ENCODE measurements at regions not wholly inside any gene's neighbourhood (a gene's known extent, or its start where the extent isn't known, plus 50 kb on each side); places are given as distances from the start of the nearest gene placed in this dataset.
"Not testable (repeated sequence)": the region's sequence is repeated elsewhere in the genome, so short reads cannot be mapped to it uniquely, and the experiment has no call there.

DNA sequence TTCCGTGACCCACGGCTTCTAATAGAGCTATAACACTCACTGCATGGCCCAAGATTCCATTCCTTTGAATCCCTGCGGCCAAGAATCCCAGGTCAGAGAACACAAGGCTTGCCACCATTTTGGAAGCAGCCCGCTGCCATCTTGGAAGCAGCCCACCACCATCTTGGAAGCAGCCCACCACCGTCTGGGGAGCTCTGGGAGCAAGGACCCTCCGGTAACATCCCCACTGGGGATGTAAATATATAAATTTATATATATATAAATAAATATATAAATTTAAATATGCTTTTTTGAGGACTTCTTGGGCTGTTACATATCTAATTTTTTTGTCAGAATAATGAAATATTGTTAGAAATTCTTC, 122.4 kb downstream of the FAM170A start:
- Histone ChIP-seq H3K79me2 (ENCODE audit: control insufficient read depth, insufficient read depth, low read length) (no peaks in the 10 kb centered on the region), H3K36me3 (replicated peaks in 1 of 2; ENCODE audit: control extremely low read depth in 1 of 2, control insufficient read depth in 1 of 2, extremely low read depth in 1 of 2, insufficient read depth in 2 of 2, low read length in 1 of 2) (no peaks in the 10 kb centered on the region), H3K9ac (ENCODE audit: low read length) (no peak overlapping the region), H3K4me2 (replicated peaks; ENCODE audit: low read depth, low read length, poor library complexity, severe bottlenecking) (no peak overlapping the region), H2AFZ (ENCODE audit: insufficient read depth, low read depth, low read length, poor library complexity, severe bottlenecking) (no peak overlapping the region), H3K9me3 (ENCODE audit: control extremely low read depth in 1 of 3, control insufficient read depth in 2 of 3, insufficient read depth in 1 of 3, low read length in 2 of 3) (peaks cover 0 to 4% (median 0%) of the 10 kb centered on the region in 3 donors), H4K20me1 (ENCODE audit: control insufficient read depth, insufficient read depth, low read length, poor library complexity, severe bottlenecking) (no peaks in the 10 kb centered on the region), H3K4me1 (ENCODE audit: control insufficient read depth in 2 of 2, insufficient read depth in 2 of 2, low read length in 2 of 2) (no peaks in the 10 kb centered on the region), H3K27ac (ENCODE audit: low read length in 2 of 2) (no peak overlapping the region), H3K27me3 (replicated peaks in 1 of 4; ENCODE audit: control extremely low read depth in 1 of 4, control insufficient read depth in 3 of 4, insufficient read depth in 4 of 4, low read length in 3 of 4) (no peaks in the 10 kb centered on the region), H3K4me3 (ENCODE audit: control extremely low read depth in 1 of 5, extremely low read depth in 1 of 5, insufficient read depth in 1 of 5, low read depth in 2 of 5, low read length in 4 of 5) (no peak overlapping the region)
- DNase-seq, result no peak
- no peak overlapping the region for H3K27ac Mint-ChIP-seq
- ChIA-PET CTCF (no interaction called here), POLR2A (no interaction called here)
- peaks cover 14% of the 10 kb centered on the region for H3K27me3 Mint-ChIP-seq
- intact Hi-C loops (cut with micrococcal nuclease), result no loop called here
- no peak overlapping the region for H3K4me3 Mint-ChIP-seq
- 84% methylated on average over 3 of the region's 6 CpGs for WGBS (ENCODE audit: insufficient coverage)
- no peak for ATAC-seq (ENCODE audit: low read depth)
- H3K9me3 Mint-ChIP-seq (ENCODE audit: insufficient read depth), result no peaks in the 10 kb centered on the region
- TF ChIP-seq EZH2 (IDR thresholded peaks at IDR 0.05; ENCODE audit: borderline replicate concordance, insufficient read depth, low read depth, low read length, poor library complexity, severe bottlenecking), result no peak
- no peak for TF ChIP-seq CTCF (IDR thresholded peaks at IDR 0.05)
- no peaks in the 10 kb centered on the region for H3K4me1 Mint-ChIP-seq

GRCh38 chr5:119752921-119753886, 123.8 kb downstream of the FAM170A start:
- ChIA-PET CTCF (no interaction called here), POLR2A (no interaction called here)
- ATAC-seq (ENCODE audit: low read depth) (no peak), DNase-seq (no peak)
- 82% methylated on average over 5 of the region's 8 CpGs for WGBS (ENCODE audit: insufficient coverage)
- Histone ChIP-seq H3K9me3 (ENCODE audit: control extremely low read depth in 1 of 3, control insufficient read depth in 2 of 3, insufficient read depth in 1 of 3, low read length in 2 of 3) (peaks cover 0 to 4% (median 0%) of the 10 kb centered on the region in 3 donors), H3K4me3 (ENCODE audit: control extremely low read depth in 1 of 5, extremely low read depth in 1 of 5, insufficient read depth in 1 of 5, low read depth in 2 of 5, low read length in 4 of 5) (no peak overlapping the region), H3K4me1 (ENCODE audit: control insufficient read depth in 2 of 2, insufficient read depth in 2 of 2, low read length in 2 of 2) (no peaks in the 10 kb centered on the region), H2AFZ (ENCODE audit: insufficient read depth, low read depth, low read length, poor library complexity, severe bottlenecking) (no peak overlapping the region), H3K4me2 (replicated peaks; ENCODE audit: low read depth, low read length, poor library complexity, severe bottlenecking) (no peak overlapping the region), H3K27me3 (replicated peaks in 1 of 4; ENCODE audit: control extremely low read depth in 1 of 4, control insufficient read depth in 3 of 4, insufficient read depth in 4 of 4, low read length in 3 of 4) (no peaks in the 10 kb centered on the region), H3K79me2 (ENCODE audit: control insufficient read depth, insufficient read depth, low read length) (no peaks in the 10 kb centered on the region), H3K9ac (ENCODE audit: low read length) (no peak overlapping the region), H4K20me1 (ENCODE audit: control insufficient read depth, insufficient read depth, low read length, poor library complexity, severe bottlenecking) (no peaks in the 10 kb centered on the region), H3K27ac (ENCODE audit: low read length in 2 of 2) (no peak overlapping the region), H3K36me3 (replicated peaks in 1 of 2; ENCODE audit: control extremely low read depth in 1 of 2, control insufficient read depth in 1 of 2, extremely low read depth in 1 of 2, insufficient read depth in 2 of 2, low read length in 1 of 2) (no peaks in the 10 kb centered on the region)
- Mint-ChIP-seq H3K9me3 (ENCODE audit: insufficient read depth) (no peaks in the 10 kb centered on the region), H3K27me3 (peaks cover 14% of the 10 kb centered on the region), H3K27ac (no peak overlapping the region), H3K4me3 (no peak overlapping the region), H3K4me1 (no peaks in the 10 kb centered on the region)
- intact Hi-C loops (cut with micrococcal nuclease), result no loop called here
- TF ChIP-seq EZH2 (IDR thresholded peaks at IDR 0.05; ENCODE audit: borderline replicate concordance, insufficient read depth, low read depth, low read length, poor library complexity, severe bottlenecking), result no peak
- TF ChIP-seq CTCF (IDR thresholded peaks at IDR 0.05), result no peak

- DNase-seq; H3K4me1 Mint-ChIP-seq; H3K4me3 ChIP-seq (ENCODE audit: control extremely low read depth in 1 of 5, extremely low read depth in 1 of 5, insufficient read depth in 1 of 5, low read depth in 2 of 5, low read length in 4 of 5); H4K20me1 ChIP-seq (ENCODE audit: control insufficient read depth, insufficient read depth, low read length, poor library complexity, severe bottlenecking); H2AFZ ChIP-seq (ENCODE audit: insufficient read depth, low read depth, low read length, poor library complexity, severe bottlenecking); H3K9me3 Mint-ChIP-seq (ENCODE audit: insufficient read depth); H3K4me1 ChIP-seq (ENCODE audit: control insufficient read depth in 2 of 2, insufficient read depth in 2 of 2, low read length in 2 of 2); H3K79me2 ChIP-seq (ENCODE audit: control insufficient read depth, insufficient read depth, low read length); H3K36me3 ChIP-seq (replicated peaks in 1 of 2; ENCODE audit: control extremely low read depth in 1 of 2, control insufficient read depth in 1 of 2, extremely low read depth in 1 of 2, insufficient read depth in 2 of 2, low read length in 1 of 2); POLR2A ChIA-PET; H3K27ac Mint-ChIP-seq; H3K9ac ChIP-seq (ENCODE audit: low read length); H3K4me3 Mint-ChIP-seq; H3K27me3 ChIP-seq (replicated peaks in 1 of 4; ENCODE audit: control extremely low read depth in 1 of 4, control insufficient read depth in 3 of 4, insufficient read depth in 4 of 4, low read length in 3 of 4); ATAC-seq (ENCODE audit: low read depth); intact Hi-C loops (cut with micrococcal nuclease); H3K27ac ChIP-seq (ENCODE audit: low read length in 2 of 2); CTCF ChIA-PET; H3K4me2 ChIP-seq (replicated peaks; ENCODE audit: low read depth, low read length, poor library complexity, severe bottlenecking); H3K9me3 ChIP-seq (ENCODE audit: control extremely low read depth in 1 of 3, control insufficient read depth in 2 of 3, insufficient read depth in 1 of 3, low read length in 2 of 3): not testable (repeated sequence)
- peaks cover 14% of the 10 kb centered on the region for H3K27me3 Mint-ChIP-seq
- no CpG with 5 or more reads among the region's 7 CpGs for WGBS (ENCODE audit: insufficient coverage)
These were observed 125.5 kb downstream of the FAM170A start for GRCh38 chr5:119754825-119755224.

Data from B cell (primary cell).